ENCODE measurements at regions not wholly inside any gene's neighbourhood (a gene's known extent, or its start where the extent isn't known, plus 50 kb on each side); places are given as distances from the start of the nearest gene placed in this dataset.

DNA sequence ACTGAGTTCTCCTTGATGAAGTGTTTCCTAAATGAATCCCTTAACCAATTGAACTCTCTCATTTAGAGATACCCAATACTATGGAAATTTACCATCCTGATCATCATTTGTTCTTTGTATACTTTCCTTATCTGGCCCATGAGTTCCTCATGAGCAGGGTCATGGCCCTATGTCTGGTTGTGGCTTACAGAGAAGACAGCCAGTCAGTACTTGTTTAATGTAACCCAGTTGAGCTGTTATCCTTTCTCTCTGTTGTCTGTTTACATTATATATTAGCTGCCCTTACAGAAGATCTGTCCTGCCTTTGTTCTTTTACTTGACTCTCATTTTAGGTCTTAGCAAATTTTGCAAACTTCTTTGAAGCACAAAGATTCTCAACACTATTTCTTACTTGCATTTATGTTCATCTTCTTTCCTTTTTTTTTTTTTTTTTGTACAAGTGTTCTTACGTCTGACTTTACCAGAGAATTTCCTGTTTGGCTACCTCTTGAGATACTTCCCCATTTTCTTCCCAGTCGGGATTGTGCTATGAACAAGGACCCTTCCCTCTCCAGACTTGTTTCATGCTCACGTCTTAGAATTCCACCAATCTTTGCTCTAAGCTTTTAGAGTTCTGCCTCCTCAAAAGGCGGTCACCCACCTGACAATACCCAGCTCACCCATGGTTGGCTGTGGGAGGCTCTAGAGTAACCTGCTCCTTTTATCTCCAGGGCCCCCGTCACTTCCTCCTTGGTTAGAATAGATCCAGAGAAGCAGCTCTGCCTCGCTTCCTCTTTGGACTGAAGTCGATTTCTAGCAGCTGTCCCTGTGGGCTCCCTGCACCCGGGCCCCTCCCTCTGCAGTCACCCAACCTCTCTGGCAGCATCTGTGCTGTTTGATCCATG is 53.6 kb upstream of the RUNX1 start:
- H3K4me3 ChIP-seq, result no peak overlapping the region
- H3K27ac ChIP-seq, result no peak overlapping the region
- no peak for DNase-seq (ENCODE audit: low spot score)
- TF ChIP-seq, protein P1, sequence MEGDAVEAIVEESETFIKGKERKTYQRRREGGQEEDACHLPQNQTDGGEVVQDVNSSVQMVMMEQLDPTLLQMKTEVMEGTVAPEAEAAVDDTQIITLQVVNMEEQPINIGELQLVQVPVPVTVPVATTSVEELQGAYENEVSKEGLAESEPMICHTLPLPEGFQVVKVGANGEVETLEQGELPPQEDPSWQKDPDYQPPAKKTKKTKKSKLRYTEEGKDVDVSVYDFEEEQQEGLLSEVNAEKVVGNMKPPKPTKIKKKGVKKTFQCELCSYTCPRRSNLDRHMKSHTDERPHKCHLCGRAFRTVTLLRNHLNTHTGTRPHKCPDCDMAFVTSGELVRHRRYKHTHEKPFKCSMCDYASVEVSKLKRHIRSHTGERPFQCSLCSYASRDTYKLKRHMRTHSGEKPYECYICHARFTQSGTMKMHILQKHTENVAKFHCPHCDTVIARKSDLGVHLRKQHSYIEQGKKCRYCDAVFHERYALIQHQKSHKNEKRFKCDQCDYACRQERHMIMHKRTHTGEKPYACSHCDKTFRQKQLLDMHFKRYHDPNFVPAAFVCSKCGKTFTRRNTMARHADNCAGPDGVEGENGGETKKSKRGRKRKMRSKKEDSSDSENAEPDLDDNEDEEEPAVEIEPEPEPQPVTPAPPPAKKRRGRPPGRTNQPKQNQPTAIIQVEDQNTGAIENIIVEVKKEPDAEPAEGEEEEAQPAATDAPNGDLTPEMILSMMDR (IDR thresholded peaks at IDR 0.05), result no peak

DNA sequence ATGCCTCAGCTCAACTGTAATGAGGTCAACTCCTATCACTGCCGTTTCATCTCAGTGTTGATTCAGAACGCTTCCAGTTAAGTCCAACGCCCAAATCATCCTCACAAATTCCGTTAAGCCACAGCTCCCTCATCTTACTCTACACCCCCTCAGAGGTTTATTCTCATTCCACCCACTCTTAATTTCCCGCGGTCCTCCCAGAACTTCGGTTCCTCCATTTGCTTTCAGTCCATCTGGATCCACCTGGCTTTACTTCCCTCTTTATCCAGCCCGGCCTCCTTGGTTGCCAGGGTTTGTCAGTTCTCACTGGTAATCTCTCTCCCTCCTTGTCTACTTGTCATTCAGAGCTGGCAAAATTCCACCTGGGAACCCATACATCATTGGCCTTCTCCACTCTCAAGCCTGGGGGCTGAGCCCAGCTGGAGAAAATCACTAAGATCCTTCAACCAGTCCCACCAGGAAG is 51.3 kb upstream of the RUNX1 start:
- H3K27ac ChIP-seq, result no peak overlapping the region
- no peak for DNase-seq (ENCODE audit: low spot score)

DNA sequence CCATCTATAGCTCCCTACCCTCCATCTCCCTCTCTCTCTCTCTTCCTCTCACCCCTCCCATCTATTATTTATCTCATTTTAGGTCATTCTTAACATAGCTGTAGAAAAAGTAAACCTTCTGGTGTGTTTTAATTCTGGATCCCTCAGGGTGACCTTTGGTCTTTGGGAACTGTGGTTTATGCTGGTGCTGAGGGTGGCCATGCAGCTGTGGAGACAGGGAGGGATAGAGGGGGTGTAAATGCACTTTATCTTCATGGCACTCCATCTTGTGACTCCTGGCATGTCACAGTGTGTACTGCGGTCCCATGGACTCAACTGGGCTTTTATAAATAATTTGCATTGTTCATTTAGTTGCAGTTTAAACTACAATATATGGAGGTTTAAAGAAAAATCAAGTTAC is 50.2 kb upstream of the RUNX1 start:
- DNase-seq (ENCODE audit: low spot score), result no peak
- TF ChIP-seq, protein P1 (IDR thresholded peaks at IDR 0.05), result no peak
- Histone ChIP-seq H3K27ac (no peak overlapping the region), H3K4me3 (no peak overlapping the region)

More for the DNA sequence above, 51.3 kb upstream of the RUNX1 start:
- no peak overlapping the region for H3K4me3 ChIP-seq
- TF ChIP-seq, protein P1 (IDR thresholded peaks at IDR 0.05), result no peak
